ENCODE measurements at regions not wholly inside any gene's neighbourhood (a gene's known extent, or its start where the extent isn't known, plus 50 kb on each side); places are given as distances from the start of the nearest gene placed in this dataset.

GRCh38 chr4:133641191-133641590, 492.1 kb downstream of the PCDH10 start:
- H3K27ac Mint-ChIP-seq (ENCODE audit: unreplicated experiment) = no peak overlapping the region
- no peaks in the 10 kb centered on the region for H3K4me1 Mint-ChIP-seq (ENCODE audit: low read depth)
- no peak for DNase-seq (ENCODE audit: low spot score)
- no peak for TF ChIP-seq CTCF (IDR thresholded peaks at IDR 0.05)
- H3K36me3 Mint-ChIP-seq (ENCODE audit: low read depth) = no peaks in the 10 kb centered on the region
- no peak overlapping the region for H3K4me3 Mint-ChIP-seq (ENCODE audit: unreplicated experiment)
- H3K9me3 Mint-ChIP-seq (ENCODE audit: low read depth) = peaks cover 2% of the 10 kb centered on the region
- peaks cover 3% of the 10 kb centered on the region for H3K27me3 Mint-ChIP-seq (ENCODE audit: low read depth)

- no peak for DNase-seq (ENCODE audit: low spot score)
- peaks cover 5% of the 10 kb centered on the region for H3K9me3 Mint-ChIP-seq (ENCODE audit: low read depth)
- H3K27me3 Mint-ChIP-seq (ENCODE audit: low read depth) = peaks cover 3% of the 10 kb centered on the region
- no peak overlapping the region for H3K27ac Mint-ChIP-seq (ENCODE audit: unreplicated experiment)
- no peak overlapping the region for H3K4me3 Mint-ChIP-seq (ENCODE audit: unreplicated experiment)
- H3K4me1 Mint-ChIP-seq (ENCODE audit: low read depth) = no peaks in the 10 kb centered on the region
- TF ChIP-seq CTCF (IDR thresholded peaks at IDR 0.05) = no peak
- no peaks in the 10 kb centered on the region for H3K36me3 Mint-ChIP-seq (ENCODE audit: low read depth)
These were observed 489.7 kb downstream of the PCDH10 start for GRCh38 chr4:133638751-133639150.

GRCh38 chr4:133637161-133637560, 488.1 kb downstream of the PCDH10 start:
- Mint-ChIP-seq H3K4me1 (ENCODE audit: low read depth) (no peaks in the 10 kb centered on the region), H3K27ac (ENCODE audit: unreplicated experiment) (no peak overlapping the region), H3K9me3 (ENCODE audit: low read depth) (peaks cover 5% of the 10 kb centered on the region), H3K27me3 (ENCODE audit: low read depth) (peaks cover 3% of the 10 kb centered on the region), H3K4me3 (ENCODE audit: unreplicated experiment) (no peak overlapping the region), H3K36me3 (ENCODE audit: low read depth) (no peaks in the 10 kb centered on the region)
- no peak for TF ChIP-seq CTCF (IDR thresholded peaks at IDR 0.05)
- no peak for DNase-seq (ENCODE audit: low spot score)

- Mint-ChIP-seq H3K4me3 (ENCODE audit: unreplicated experiment) (no peak overlapping the region), H3K27ac (ENCODE audit: unreplicated experiment) (no peak overlapping the region), H3K27me3 (ENCODE audit: low read depth) (peaks cover 3% of the 10 kb centered on the region), H3K4me1 (ENCODE audit: low read depth) (peaks cover 4% of the 10 kb centered on the region), H3K36me3 (ENCODE audit: low read depth) (no peaks in the 10 kb centered on the region), H3K9me3 (ENCODE audit: low read depth) (no peaks in the 10 kb centered on the region)
- DNase-seq (ENCODE audit: low spot score) = no peak
- TF ChIP-seq CTCF (IDR thresholded peaks at IDR 0.05) = no peak
These were observed 475.6 kb downstream of the PCDH10 start for GRCh38 chr4:133624744-133625143.

GRCh38 chr4:133623847-133624246, 474.8 kb downstream of the PCDH10 start:
- H3K27ac Mint-ChIP-seq (ENCODE audit: unreplicated experiment) = no peak overlapping the region
- peaks cover 4% of the 10 kb centered on the region for H3K4me1 Mint-ChIP-seq (ENCODE audit: low read depth)
- DNase-seq (ENCODE audit: low spot score) = no peak
- no peak for TF ChIP-seq CTCF (IDR thresholded peaks at IDR 0.05)
- H3K9me3 Mint-ChIP-seq (ENCODE audit: low read depth) = no peaks in the 10 kb centered on the region
- H3K4me3 Mint-ChIP-seq (ENCODE audit: unreplicated experiment) = no peak overlapping the region
- peaks cover 3% of the 10 kb centered on the region for H3K27me3 Mint-ChIP-seq (ENCODE audit: low read depth)
- no peaks in the 10 kb centered on the region for H3K36me3 Mint-ChIP-seq (ENCODE audit: low read depth)
